GM19397 (cell line): ENCODE measurements at regions not wholly inside any gene's neighbourhood (a gene's known extent, or its start where the extent isn't known, plus 50 kb on each side); places are given as distances from the start of the nearest gene placed in this dataset.
A peak's percentile ranks its signal among the peaks of the same experiment; 100 is the strongest.
"Not testable (repeated sequence)": the region's sequence is repeated elsewhere in the genome, so short reads cannot be mapped to it uniquely, and the experiment has no call there.

Source experiments
- ATAC-seq: cut with Tn5 transposase; IDR thresholded peaks from one replicate; pipeline ENCODE4 v1.9.1; 2021; ENCODE audit warnings: mild to moderate bottlenecking, moderate library complexity; ENCODE audit not compliant: unreplicated experiment

DNA sequence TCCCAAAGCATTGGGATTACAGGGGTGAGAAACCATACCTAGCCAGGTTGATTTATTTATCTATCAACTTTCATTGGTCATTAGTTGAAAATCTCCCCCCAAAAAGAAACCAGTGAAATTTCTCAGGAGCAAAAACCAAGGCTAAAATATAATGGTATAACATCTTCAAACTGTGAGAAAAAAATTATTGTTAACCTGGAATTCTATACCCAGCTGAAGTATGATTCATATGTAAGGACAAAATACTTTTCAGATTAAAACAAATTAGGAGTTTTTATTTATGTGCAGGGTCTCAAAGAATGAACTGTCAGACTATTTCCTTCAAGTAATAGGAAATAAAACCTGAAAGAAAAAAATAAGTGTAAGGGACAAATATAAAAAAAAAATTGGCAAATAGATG lies 1053.9 kb downstream of the UQCRFS1 start:
- ATAC-seq, result no peak

DNA sequence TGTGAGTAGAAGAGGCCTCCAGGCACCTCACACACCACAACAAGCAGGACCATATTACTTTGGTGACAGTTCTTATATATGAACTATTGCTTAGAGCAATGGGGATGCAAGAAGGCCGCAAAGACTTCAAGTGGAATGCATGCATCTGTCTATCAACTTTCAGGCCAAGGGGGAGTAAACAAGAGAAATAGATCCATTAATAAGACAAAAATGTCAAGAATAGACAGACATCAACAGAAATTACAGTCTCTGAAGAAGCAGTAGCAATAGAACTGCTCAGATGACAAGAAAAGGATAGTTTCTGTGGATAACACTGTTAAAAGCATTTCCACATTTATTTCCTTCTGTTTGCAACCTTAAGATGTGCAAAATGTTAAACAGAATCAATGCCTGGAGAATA lies 1057.7 kb downstream of the UQCRFS1 start:
- no peak for ATAC-seq

DNA sequence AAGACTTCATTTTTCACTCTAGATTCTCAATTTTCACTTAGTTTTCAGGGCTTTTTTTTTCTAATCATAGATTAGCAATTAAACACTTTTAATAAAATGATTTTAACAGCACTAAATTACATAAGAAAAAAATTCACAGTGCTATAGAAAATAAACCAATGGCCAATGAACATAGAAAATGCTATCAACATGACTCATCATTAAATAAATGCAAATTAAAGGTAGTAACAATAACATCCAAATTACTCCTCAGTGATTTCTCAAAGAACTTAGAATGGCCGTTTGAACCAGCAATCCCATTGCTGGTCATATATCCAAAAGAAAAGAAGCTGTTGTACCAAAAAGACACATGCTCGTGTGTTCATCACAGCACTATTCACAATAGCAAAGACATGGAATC lies 1058.9 kb downstream of the UQCRFS1 start:
- ATAC-seq, result no peak

DNA sequence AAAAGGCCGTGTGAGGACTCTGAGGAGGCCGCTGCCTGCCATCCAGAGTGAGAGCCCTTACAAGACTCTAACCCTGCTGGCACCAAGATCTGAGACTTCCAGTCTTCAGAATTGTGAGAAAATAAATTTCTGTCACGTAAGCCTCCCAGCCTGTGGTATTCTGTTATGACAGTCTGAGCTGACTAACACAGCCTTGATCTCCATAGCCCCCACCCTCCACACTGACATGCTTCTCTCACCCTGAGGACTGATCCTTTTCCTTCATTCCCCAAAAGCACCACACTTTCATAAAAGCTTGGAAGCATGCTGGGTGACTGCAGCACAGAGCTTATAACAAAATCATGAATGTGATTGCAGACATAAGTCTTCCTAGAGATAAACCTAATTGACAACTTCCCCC lies 1059.8 kb downstream of the UQCRFS1 start:
- ATAC-seq, result no peak

DNA sequence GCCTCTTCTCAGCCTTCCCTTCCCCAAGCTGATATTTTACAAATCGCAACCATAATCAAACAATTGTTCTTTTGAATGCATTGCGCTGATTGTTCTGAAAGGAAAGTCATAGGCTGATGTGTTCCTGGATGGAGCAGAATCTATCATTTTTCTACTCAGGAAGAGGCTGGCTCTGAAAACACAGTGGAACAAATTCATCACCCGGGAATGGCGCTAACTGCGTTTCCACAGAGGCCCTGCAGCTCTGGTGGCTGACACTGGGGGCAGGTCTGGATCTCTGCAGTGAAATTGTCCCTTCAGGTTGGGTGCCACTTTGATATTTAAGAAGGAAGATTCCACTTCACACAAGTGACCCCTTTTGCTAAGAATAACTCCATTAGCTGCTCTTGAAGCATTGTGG lies 1060.8 kb downstream of the UQCRFS1 start:
- no peak for ATAC-seq

DNA sequence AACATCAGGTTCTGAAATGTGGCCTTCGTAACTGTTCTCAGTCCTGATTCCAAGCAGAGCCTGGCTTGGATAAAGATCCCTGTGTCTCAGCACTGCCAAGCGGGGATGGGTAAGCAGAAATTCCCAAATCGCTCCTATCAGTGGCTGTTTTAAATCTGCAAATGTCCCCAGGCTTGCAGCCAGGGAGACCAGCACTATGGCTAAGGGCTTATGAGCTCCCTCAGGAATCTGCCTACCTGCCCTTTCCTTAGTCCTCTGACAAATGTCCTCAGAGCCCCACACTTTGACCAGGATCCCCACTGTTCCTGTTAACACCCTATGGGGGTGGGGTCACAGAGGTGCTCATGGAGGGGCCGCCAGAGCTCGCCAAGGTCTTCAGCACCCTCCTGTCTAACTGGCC lies 1062.8 kb downstream of the UQCRFS1 start:
- no peak for ATAC-seq

- no peak for ATAC-seq
Observed at GRCh38 chr19:28148554-28148953, 1064.4 kb downstream of the UQCRFS1 start.

- ATAC-seq, result no peak
Observed at GRCh38 chr19:28142258-28142657, 1070.7 kb downstream of the UQCRFS1 start.

- ATAC-seq, result no peak
Observed at GRCh38 chr19:28140201-28140600, 1072.8 kb downstream of the UQCRFS1 start.

DNA sequence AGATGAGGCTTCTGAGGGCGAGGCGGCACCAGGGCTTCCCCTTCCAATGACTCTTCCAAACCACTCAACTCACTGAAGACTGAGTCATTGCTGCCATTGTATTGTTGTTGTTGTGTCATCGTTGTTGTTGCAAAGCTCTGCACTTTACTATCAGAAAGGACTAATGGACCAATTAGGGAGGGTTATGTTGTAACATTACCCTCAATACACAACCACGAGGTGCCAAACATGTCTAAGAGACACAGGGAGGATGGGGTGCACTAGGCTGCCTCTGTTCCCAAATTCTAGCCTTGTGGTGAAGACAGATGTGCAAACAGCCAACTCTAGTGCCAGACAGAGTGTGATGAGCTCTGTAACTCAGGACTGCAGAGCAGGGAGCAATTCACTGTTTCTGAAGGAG lies 1075.2 kb downstream of the UQCRFS1 start:
- no peak for ATAC-seq

DNA sequence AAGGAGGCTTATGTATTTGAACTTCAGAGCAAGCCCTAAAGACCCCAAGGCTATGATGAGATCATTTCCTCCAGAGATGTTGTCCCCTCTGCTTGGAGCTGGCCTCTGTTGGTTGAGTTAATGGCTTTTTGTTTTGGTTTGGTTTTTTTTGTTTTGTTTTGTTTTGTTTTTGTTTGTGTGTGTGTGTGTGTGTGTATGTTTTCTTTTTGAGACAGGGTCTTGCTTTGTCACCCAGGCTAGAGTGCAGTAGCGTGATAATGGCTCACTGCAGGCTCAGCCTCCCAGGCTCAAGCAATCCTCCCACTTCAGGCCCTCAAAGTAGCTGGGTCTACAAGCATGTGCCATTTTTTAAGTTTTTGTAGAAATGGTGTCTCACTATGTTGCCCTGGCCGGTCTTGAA lies 1076.2 kb downstream of the UQCRFS1 start:
- no peak for ATAC-seq

DNA sequence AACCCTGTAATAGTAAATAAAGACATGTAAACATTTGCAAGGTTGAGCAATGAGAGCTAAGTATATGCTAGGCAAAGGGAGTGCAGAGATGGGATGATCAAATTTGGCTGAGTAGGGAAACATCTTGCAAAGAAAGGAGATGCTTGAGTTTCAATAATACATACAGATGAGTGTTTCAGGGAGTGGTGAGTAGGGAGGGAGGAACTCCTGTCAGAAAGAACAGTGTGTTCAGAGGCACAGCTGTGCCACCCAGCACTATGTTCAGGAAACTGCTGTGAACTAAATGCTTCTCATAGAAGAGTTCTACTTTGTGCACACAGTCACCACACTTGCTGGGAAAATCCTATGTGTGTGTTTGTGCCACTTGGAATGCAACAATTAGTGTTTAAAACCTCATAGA lies 1077.1 kb downstream of the UQCRFS1 start:
- no peak for ATAC-seq

GRCh38 chr19:28134311-28134710 lies 1078.6 kb downstream of the UQCRFS1 start:
- ATAC-seq, result no peak

GRCh38 chr19:28130881-28131280 lies 1082.1 kb downstream of the UQCRFS1 start:
- ATAC-seq, result not testable (repeated sequence)

DNA sequence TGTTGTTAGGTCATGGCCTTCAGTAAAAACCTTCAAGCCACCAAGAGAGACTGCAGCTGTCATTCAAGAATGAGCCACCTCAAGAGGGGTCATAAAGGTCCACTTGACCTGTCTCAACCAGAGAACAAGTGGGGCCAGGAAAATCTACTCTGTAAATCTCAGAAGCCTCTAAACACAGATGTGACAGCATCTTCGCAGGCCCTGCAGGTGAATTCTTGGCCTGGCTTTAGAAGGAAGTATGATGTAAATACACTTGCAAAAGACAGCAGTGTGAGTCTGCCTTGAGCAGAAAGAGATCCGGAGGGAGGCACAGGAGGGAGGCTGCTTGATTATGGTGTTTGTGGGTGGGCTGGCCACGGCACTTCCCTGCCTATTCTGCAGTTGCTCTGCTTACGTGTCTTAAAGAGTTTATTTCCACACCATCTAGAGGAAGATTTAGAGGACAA lies 1082.9 kb downstream of the UQCRFS1 start:
- peak; percentile 91 for ATAC-seq

DNA sequence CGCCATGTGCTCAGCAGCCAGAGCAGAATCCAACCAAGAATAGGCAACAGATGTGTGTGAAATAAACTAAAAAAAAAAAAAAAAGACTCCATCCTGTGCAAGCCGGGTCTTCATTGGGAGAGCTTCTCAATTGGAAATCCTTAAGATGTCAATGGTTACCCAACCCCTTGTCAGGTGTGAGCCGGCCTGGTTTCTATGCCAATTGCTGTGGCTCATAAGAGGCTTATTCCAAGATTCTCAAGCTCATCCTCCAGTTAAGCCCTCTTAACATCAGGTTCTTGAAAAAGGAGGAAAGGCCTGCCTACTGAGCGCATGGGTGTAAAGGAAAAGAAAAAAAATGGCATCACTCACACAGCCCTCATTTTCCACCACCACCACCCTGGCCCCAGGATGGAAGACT lies 1084.6 kb downstream of the UQCRFS1 start:
- no peak for ATAC-seq

- ATAC-seq, result no peak
Observed at GRCh38 chr19:28126135-28126898, 1086.6 kb downstream of the UQCRFS1 start.

DNA sequence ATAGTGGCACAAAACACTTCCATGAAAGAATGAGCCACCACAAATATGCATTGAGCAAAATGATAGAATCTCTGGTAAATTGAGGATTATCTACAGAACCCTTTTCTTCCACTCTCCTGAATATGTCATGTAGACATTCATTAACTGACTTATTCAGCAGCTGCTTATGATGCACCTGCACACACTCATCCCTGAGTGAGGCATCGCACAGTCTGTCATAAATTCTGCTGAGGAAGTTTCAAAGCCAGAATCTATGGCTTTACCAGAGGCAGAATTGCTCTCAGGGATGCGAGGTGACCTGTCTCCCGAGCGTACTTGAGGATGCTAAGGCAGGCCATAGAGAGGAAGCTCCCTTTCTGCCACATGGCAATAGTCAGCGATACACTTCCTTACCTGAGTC lies 1090.2 kb downstream of the UQCRFS1 start:
- ATAC-seq, result no peak

DNA sequence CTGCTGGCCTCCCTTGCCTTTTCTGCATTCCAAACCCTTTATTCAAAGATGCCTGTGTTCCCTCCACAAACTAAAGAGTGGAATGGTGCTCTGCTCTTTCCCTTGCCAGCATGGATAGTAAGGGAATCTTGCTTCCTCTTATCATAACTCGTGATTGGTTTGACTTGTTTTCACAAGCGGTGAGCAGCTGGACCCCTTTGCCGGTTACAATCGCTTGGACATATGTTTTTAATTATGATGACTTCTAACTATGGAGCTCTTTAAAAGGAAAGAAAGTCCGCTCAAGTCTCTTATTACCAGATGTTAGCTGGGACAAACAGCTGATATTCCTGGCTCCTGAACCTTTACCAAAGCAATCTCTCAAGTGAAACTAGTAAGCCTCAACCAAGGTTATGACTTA lies 1094.7 kb downstream of the UQCRFS1 start:
- ATAC-seq, result no peak

GRCh38 chr19:28117143-28117542 lies 1095.8 kb downstream of the UQCRFS1 start:
- ATAC-seq, result no peak

DNA sequence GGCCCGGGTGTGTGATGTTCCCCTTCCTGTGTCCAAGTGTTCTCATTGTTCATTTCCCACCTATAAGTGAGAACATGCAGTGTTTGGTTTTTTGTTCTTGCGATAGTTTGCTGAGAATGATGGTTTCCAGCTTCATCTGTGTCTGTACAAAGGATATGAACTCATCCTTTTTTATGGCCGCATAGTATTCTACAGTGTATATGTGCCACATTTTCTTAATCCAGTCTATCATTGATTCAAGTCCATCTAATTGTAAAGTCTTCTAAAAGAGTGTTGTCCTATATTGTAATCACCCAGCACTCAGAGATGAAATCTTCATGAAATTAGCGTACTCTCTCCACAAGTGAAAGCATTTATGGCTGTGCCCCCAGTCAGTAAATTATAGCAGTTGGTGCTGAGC lies 1096.6 kb downstream of the UQCRFS1 start:
- ATAC-seq, result not testable (repeated sequence)

DNA sequence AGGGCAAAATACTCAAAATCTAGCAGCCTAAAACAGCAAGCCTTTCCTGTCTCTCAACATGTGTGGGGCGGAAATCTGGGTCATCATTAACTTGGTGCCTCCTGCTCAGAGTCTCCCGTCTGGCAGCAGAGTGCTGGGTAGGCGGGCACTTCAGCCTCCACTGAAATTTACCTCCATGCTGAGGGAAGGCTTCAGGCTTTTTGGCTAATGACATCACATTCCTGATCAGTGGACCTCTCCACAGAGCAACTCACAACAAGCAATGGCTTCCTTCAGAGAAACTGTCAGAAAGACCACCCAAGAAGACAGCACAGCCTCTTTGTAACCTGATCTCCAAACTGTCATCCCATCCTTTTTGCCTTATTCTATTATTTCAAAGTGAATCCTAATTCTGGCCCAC lies 1109.0 kb downstream of the UQCRFS1 start:
- no peak for ATAC-seq

DNA sequence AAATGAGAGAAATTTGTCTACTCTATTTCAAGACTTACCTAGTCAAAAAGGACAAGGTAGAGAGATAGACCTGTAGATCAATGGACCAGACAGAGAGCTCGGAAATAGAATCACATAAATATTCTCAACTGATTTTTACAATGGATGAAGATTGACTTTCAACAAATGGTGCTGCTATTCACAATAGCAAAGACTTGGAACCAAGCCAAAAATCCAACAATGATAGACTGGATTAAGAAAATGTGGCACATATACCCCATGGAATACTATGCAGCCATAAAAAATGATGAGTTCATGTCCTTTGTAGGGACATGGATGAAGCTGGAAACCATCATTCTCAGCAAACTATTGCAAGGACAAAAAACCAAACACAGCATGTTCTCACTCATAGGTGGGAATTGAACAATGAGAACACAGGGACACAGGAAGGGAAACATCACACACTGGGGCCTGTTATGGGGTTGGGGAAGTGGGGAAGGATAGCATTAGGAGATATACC lies 1128.2 kb downstream of the UQCRFS1 start:
- ATAC-seq, result not testable (repeated sequence)
